Stimulated activated CD4-positive, alpha-beta T cell treated with anti-CD3 and anti-CD28 coated beads, Interleukin-12 subunit alpha, Interleukin-12 subunit beta, amount 100 ng/mL, for 48 hours (primary cell): ENCODE measurements at regions not wholly inside any gene's neighbourhood (a gene's known extent, or its start where the extent isn't known, plus 50 kb on each side); places are given as distances from the start of the nearest gene placed in this dataset.

Experiments used
- DNase-seq, 3 donors: peaks; one replicate each; pipeline ENCODE4 v3.0.0-alpha.2; 2020; ENCODE audit warnings: low read depth in 2 of 3, low spot score in 1 of 3

- DNase-seq, result no peak
These were observed 158.1 kb upstream of the SLC39A10 start for GRCh38 chr2:195498839-195499490.

GRCh38 chr2:195498176-195498575 lies 158.8 kb upstream of the SLC39A10 start:
- peak in 2 of 3 donors; percentile 26 to 34 for DNase-seq

GRCh38 chr2:195496991-195497390 lies 160.0 kb upstream of the SLC39A10 start:
- DNase-seq, result no peak

- DNase-seq, result no peak
These were observed 161.1 kb upstream of the SLC39A10 start for GRCh38 chr2:195495966-195496365.

GRCh38 chr2:195495351-195495750 lies 161.7 kb upstream of the SLC39A10 start:
- DNase-seq, result no peak

GRCh38 chr2:195494451-195494850 lies 162.6 kb upstream of the SLC39A10 start:
- no peak for DNase-seq

- DNase-seq, result no peak
These were observed 163.6 kb upstream of the SLC39A10 start for GRCh38 chr2:195493416-195493815.

- no peak for DNase-seq
These were observed 166.7 kb upstream of the SLC39A10 start for GRCh38 chr2:195490319-195490718.

GRCh38 chr2:195489101-195489500 lies 167.9 kb upstream of the SLC39A10 start:
- no peak for DNase-seq

- no peak for DNase-seq
These were observed 168.5 kb upstream of the SLC39A10 start for GRCh38 chr2:195488567-195488966.

GRCh38 chr2:195486987-195487644 lies 169.9 kb upstream of the SLC39A10 start:
- no peak for DNase-seq

- DNase-seq, result no peak
These were observed 170.5 kb upstream of the SLC39A10 start for GRCh38 chr2:195486520-195486919.

GRCh38 chr2:195482010-195482409 lies 175.0 kb upstream of the SLC39A10 start:
- DNase-seq, result no peak

- no peak for DNase-seq
These were observed 176.9 kb upstream of the SLC39A10 start for GRCh38 chr2:195480121-195480520.

- DNase-seq, result no peak
These were observed 177.6 kb upstream of the SLC39A10 start for GRCh38 chr2:195479407-195479806.

- DNase-seq, result no peak
These were observed 179.0 kb upstream of the SLC39A10 start for GRCh38 chr2:195477996-195478382.

GRCh38 chr2:195477248-195477995 lies 179.6 kb upstream of the SLC39A10 start:
- no peak for DNase-seq

- DNase-seq, result no peak
These were observed 181.7 kb upstream of the SLC39A10 start for GRCh38 chr2:195475336-195475735.

GRCh38 chr2:195473862-195474261 lies 183.2 kb upstream of the SLC39A10 start:
- DNase-seq, result no peak

- no peak for DNase-seq
These were observed 184.4 kb upstream of the SLC39A10 start for GRCh38 chr2:195472501-195473234.

GRCh38 chr2:195471807-195472206 lies 185.2 kb upstream of the SLC39A10 start:
- DNase-seq, result no peak

- no peak for DNase-seq
These were observed 185.9 kb upstream of the SLC39A10 start for GRCh38 chr2:195471163-195471562.
